Endodermal cell (in vitro differentiated cells): ENCODE measurements at regions not wholly inside any gene's neighbourhood (a gene's known extent, or its start where the extent isn't known, plus 50 kb on each side); places are given as distances from the start of the nearest gene placed in this dataset.

ENCODE experiments used
- DNase-seq: peaks from one replicate; pipeline ENCODE4 v3.0.0-alpha.2; 2017
- H3K27ac ChIP-seq: 2 replicates; pipeline ENCODE4 v1.5.1; 2013; ENCODE audit warnings: mild to moderate bottlenecking, low read depth, low read length, moderate library complexity
- H3K27me3 ChIP-seq: 2 replicates; pipeline ENCODE4 v1.6.1; 2013; ENCODE audit warnings: mild to moderate bottlenecking, low read length, moderate library complexity; ENCODE audit not compliant: insufficient read depth, control insufficient read depth, poor library complexity, severe bottlenecking
- H3K36me3 ChIP-seq: 2 replicates; pipeline ENCODE4 v1.7.0; 2013; ENCODE audit warnings: mild to moderate bottlenecking, low read length, moderate library complexity; ENCODE audit not compliant: control insufficient read depth, insufficient read depth
- H3K4me1 ChIP-seq: one replicate; pipeline ENCODE4 v1.7.0; 2013; ENCODE audit warnings: low read length; ENCODE audit not compliant: control insufficient read depth, insufficient read depth
- H3K4me3 ChIP-seq: 2 replicates; pipeline ENCODE4 v1.5.1; 2013; ENCODE audit warnings: mild to moderate bottlenecking, low read length, moderate library complexity
- H3K9ac ChIP-seq: 2 replicates; pipeline ENCODE4 v1.6.1; 2013; ENCODE audit warnings: mild to moderate bottlenecking, low read length, moderate library complexity; ENCODE audit not compliant: poor library complexity, severe bottlenecking; ENCODE audit errors: extremely low read depth
- H3K9me3 ChIP-seq: 2 replicates; pipeline ENCODE4 v1.6.1; 2013; ENCODE audit warnings: mild to moderate bottlenecking, low read length, moderate library complexity; ENCODE audit not compliant: control insufficient read depth
- H3K27ac Mint-ChIP-seq: 2 replicates; pipeline ENCODE4 v1.8.0; 2020; ENCODE audit warnings: mixed read lengths
- H3K27me3 Mint-ChIP-seq: 2 replicates; pipeline ENCODE4 v1.8.0; 2021; ENCODE audit warnings: mild to moderate bottlenecking, mixed read lengths; ENCODE audit not compliant: insufficient read depth
- H3K36me3 Mint-ChIP-seq: 2 replicates; pipeline ENCODE4 v1.8.0; 2020; ENCODE audit warnings: low read depth, mixed read lengths
- H3K4me1 Mint-ChIP-seq: 2 replicates; pipeline ENCODE4 v1.8.0; 2020; ENCODE audit warnings: mixed read lengths
- H3K4me3 Mint-ChIP-seq: 2 replicates; pipeline ENCODE4 v1.8.0; 2020; ENCODE audit warnings: mild to moderate bottlenecking, moderate library complexity, mixed read lengths
- H3K9me3 Mint-ChIP-seq: 2 replicates; pipeline ENCODE4 v1.8.0; 2020; ENCODE audit warnings: mild to moderate bottlenecking, mixed read lengths
- CTCF ChIP-seq: fragments of 200-600 bp; sonication (generic); conservative IDR thresholded peaks from 2 replicates; pipeline ENCODE4 v1.5.0; 2021; ENCODE audit warnings: antibody characterized with exemption, mild to moderate bottlenecking
- WGBS, 2 experiments: methylation state at CpG; one replicate each; pipeline versions ENCODE4 v1.1.5 to v1.1.7; 2013; ENCODE audit warnings: missing lambda C conversion rate in 2 of 2, mixed read lengths in 1 of 2; ENCODE audit not compliant: insufficient coverage in 1 of 2, insufficient read length in 1 of 2; 5-methylcytosine and 5-hydroxymethylcytosine counted together

DNA sequence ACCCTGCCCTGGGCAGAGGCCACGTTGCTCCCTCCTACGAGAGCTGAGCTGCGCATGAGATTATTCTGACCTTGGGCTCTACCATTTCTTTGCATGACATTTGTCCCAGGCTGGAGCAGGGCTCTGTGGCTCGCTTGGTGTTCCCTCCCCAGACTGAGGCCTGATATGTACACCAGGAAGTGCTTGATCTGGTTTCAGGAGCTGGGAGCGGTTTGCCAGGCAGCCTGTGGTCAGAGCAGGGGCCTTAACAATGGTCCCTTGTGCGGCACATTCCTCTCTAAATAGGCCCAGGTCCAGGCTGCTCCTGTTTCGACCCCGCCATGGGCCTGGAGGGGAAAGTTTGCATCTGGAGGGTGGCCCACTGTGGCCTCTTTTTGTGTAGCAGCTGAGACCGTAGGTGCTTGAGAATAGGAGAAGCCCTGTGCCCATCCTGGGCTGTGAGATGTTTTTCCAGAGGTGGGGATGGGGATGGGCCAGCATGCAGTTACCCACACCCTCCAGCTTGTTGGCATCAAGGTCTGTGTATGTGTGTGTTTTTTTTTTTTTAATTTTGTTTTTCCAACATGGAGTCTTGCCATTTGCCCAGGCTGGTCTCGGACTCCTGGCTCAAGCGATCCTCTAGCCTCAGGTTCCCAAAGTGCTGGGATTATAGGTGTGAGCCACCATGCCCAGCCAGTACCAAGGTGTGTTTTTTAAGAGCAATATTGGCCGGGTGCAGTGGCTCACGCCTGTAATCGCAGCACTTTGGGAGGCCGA, 253.9 kb downstream of the SEC14L1 start:
- H3K36me3 ChIP-seq: peaks cover 12% of the 10 kb centered on the region
- H3K27me3 ChIP-seq: no peaks in the 10 kb centered on the region
- TF ChIP-seq CTCF: no peak
- Mint-ChIP-seq H3K9me3 (no peaks in the 10 kb centered on the region), H3K4me1 (peaks cover 33% of the 10 kb centered on the region), H3K27me3 (no peaks in the 10 kb centered on the region), H3K4me3 (no peak overlapping the region), H3K36me3 (peaks cover 5% of the 10 kb centered on the region), H3K27ac (peak overlapping the region; percentile 72)
- WGBS, 2 experiments: 87 to 93% methylated on average over 11 to 15 of the region's 15 CpGs
- H3K4me1 ChIP-seq: peaks cover 32% of the 10 kb centered on the region
- no peak for DNase-seq
- H3K27ac ChIP-seq: peak overlapping the region; percentile 20
- H3K4me3 ChIP-seq: no peak overlapping the region
- no peak overlapping the region for H3K9ac ChIP-seq
- no peaks in the 10 kb centered on the region for H3K9me3 ChIP-seq

DNA sequence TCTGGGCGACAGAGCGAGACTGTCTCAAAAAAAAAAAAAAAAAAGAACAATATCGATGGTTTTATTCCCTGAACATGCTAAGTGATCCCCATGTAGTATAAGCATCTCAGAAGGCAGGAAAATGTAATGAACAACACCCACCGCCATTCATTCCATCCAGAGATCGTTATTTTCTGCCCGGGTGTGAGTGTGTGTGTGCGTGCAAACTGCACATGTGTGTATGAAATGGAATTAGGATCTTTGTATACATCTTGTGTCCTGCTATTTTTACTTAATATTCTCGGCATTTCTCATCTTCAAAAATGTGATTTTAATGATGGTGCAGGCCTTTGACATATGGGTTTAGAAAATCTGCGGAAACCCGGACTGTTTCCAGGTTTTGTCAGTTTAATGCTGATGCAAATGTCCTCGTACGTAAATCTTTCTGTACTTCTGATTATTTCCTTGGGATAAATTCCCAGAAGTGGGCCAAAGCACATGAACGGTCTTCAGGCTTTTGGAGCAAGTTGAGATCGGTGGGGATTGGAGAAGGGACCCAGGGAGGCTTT, 254.8 kb downstream of the SEC14L1 start:
- H3K9ac ChIP-seq: no peak overlapping the region
- peaks cover 12% of the 10 kb centered on the region for H3K36me3 ChIP-seq
- Mint-ChIP-seq H3K27ac (no peak overlapping the region), H3K27me3 (no peaks in the 10 kb centered on the region), H3K4me3 (no peak overlapping the region), H3K4me1 (peaks cover 39% of the 10 kb centered on the region), H3K36me3 (peaks cover 5% of the 10 kb centered on the region), H3K9me3 (no peaks in the 10 kb centered on the region)
- WGBS, 2 experiments: 94 to 99% methylated on average over 12 to 14 of the region's 14 CpGs
- TF ChIP-seq CTCF: no peak
- no peak overlapping the region for H3K4me3 ChIP-seq
- H3K27me3 ChIP-seq: no peaks in the 10 kb centered on the region
- H3K4me1 ChIP-seq: peaks cover 32% of the 10 kb centered on the region
- no peak overlapping the region for H3K27ac ChIP-seq
- no peak for DNase-seq
- no peaks in the 10 kb centered on the region for H3K9me3 ChIP-seq

DNA sequence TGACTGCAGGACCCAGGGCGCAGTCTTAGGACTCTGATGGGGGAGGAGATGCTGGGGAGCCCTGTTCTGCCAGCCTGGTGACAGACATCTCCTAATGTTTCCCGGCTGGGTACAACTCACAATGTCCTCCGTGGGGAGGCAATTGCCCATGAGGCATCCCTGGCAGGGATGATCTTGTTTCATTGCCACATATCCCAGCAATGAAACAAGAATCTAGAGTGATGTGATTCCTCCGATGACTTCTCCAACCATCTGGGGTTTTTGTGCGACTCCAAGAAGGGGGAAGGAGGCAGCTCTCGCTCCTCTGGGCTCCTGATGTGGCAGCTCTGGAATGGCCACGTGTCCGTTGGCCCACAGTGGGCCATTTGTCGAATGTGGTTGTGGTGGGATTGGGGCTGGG, 255.8 kb downstream of the SEC14L1 start:
- Histone ChIP-seq H3K27ac (no peak overlapping the region), H3K36me3 (peaks cover 12% of the 10 kb centered on the region), H3K4me1 (peaks cover 22% of the 10 kb centered on the region), H3K9ac (no peak overlapping the region), H3K4me3 (no peak overlapping the region), H3K27me3 (no peaks in the 10 kb centered on the region), H3K9me3 (no peaks in the 10 kb centered on the region)
- peaks cover 31% of the 10 kb centered on the region for H3K4me1 Mint-ChIP-seq
- H3K27ac Mint-ChIP-seq: no peak overlapping the region
- H3K9me3 Mint-ChIP-seq: no peaks in the 10 kb centered on the region
- WGBS, 2 experiments: 90 to 100% methylated on average over 7 to 9 of the region's 9 CpGs
- no peak for DNase-seq
- H3K27me3 Mint-ChIP-seq: no peaks in the 10 kb centered on the region
- no peak for TF ChIP-seq CTCF
- no peak overlapping the region for H3K4me3 Mint-ChIP-seq
- H3K36me3 Mint-ChIP-seq: peaks cover 11% of the 10 kb centered on the region
